Karpas-422 (cell line): ENCODE measurements at regions not wholly inside any gene's neighbourhood (a gene's known extent, or its start where the extent isn't known, plus 50 kb on each side); places are given as distances from the start of the nearest gene placed in this dataset.
"Not testable (repeated sequence)": the region's sequence is repeated elsewhere in the genome, so short reads cannot be mapped to it uniquely, and the experiment has no call there.

Experiments
- DNase-seq: peaks from one replicate; pipeline ENCODE4 v3.0.0-alpha.2; 2015
- H2AFZ ChIP-seq: fragments of 200-600 bp; sonication (generic); 2 replicates; pipeline ENCODE4 v1.6.1; 2014; ENCODE audit warnings: antibody characterized with exemption, low read length, mixed read lengths
- H3K27ac ChIP-seq: fragments of 200-600 bp; sonication (generic); 2 replicates; pipeline ENCODE4 v1.5.1; 2014; ENCODE audit warnings: mild to moderate bottlenecking, low read length, moderate library complexity
- H3K27me3 ChIP-seq: fragments of 200-600 bp; sonication (generic); 2 replicates; pipeline ENCODE4 v1.6.1; 2014; ENCODE audit warnings: low read length, mixed read lengths
- H3K36me3 ChIP-seq: fragments of 200-600 bp; sonication (generic); 2 replicates; pipeline ENCODE4 v1.6.1; 2014; ENCODE audit warnings: low read length, mixed read lengths; ENCODE audit not compliant: insufficient read depth
- H3K4me1 ChIP-seq: fragments of 200-600 bp; sonication (generic); 2 replicates; pipeline ENCODE4 v1.6.1; 2014; ENCODE audit warnings: mild to moderate bottlenecking, low read length, mixed read lengths
- H3K4me2 ChIP-seq: fragments of 200-600 bp; sonication (generic); 2 replicates; pipeline ENCODE4 v1.6.1; 2014; ENCODE audit warnings: low read length, low read depth, mild to moderate bottlenecking; ENCODE audit not compliant: poor library complexity, severe bottlenecking
- H3K4me3 ChIP-seq: fragments of 200-600 bp; sonication (generic); 2 replicates; pipeline ENCODE4 v1.5.1; 2014; ENCODE audit warnings: mild to moderate bottlenecking, antibody characterized with exemption, low read length, mixed read lengths
- H3K79me2 ChIP-seq: fragments of 200-600 bp; sonication (generic); 2 replicates; pipeline ENCODE4 v1.6.1; 2014; ENCODE audit warnings: mild to moderate bottlenecking, low read length, mixed read lengths
- H3K9ac ChIP-seq: fragments of 200-600 bp; sonication (generic); 2 replicates; pipeline ENCODE4 v1.6.0; 2014; ENCODE audit warnings: low read length
- H3K9me2 ChIP-seq: fragments of 200-600 bp; sonication (generic), shearing (Covaris generic); replicated peaks from 2 replicates; pipeline ENCODE4 v1.6.0; 2014; ENCODE audit warnings: mild to moderate bottlenecking, low read length, moderate library complexity; ENCODE audit not compliant: insufficient read depth
- H3K9me3 ChIP-seq: fragments of 300-700, 200-600 bp; sonication (generic); 2 replicates; pipeline ENCODE4 v1.6.1; 2014; ENCODE audit warnings: low read length, mixed read lengths
- H4K20me1 ChIP-seq: fragments of 200-600 bp; sonication (generic); 2 replicates; pipeline ENCODE4 v1.6.1; 2014; ENCODE audit warnings: mild to moderate bottlenecking, antibody characterized with exemption, low read length, low read depth; ENCODE audit not compliant: insufficient read depth

GRCh38 chr10:6794441-6794840 is 214.4 kb upstream of the PRKCQ start:
- Histone ChIP-seq H3K27me3 (no peaks in the 10 kb centered on the region), H2AFZ (no peak overlapping the region), H3K9me3 (no peaks in the 10 kb centered on the region), H3K79me2 (no peaks in the 10 kb centered on the region), H3K9me2 (no peaks in the 10 kb centered on the region), H3K4me1 (no peaks in the 10 kb centered on the region), H3K36me3 (no peaks in the 10 kb centered on the region), H3K4me3 (no peak overlapping the region), H3K4me2 (no peak overlapping the region), H4K20me1 (no peaks in the 10 kb centered on the region), H3K9ac (no peak overlapping the region), H3K27ac (no peak overlapping the region)
- no peak for DNase-seq

GRCh38 chr10:6788731-6789130 is 208.7 kb upstream of the PRKCQ start:
- no peaks in the 10 kb centered on the region for H3K9me3 ChIP-seq
- H3K27ac ChIP-seq: no peak overlapping the region
- no peaks in the 10 kb centered on the region for H3K79me2 ChIP-seq
- H3K4me2 ChIP-seq: no peak overlapping the region
- no peaks in the 10 kb centered on the region for H3K27me3 ChIP-seq
- no peaks in the 10 kb centered on the region for H3K36me3 ChIP-seq
- no peak for DNase-seq
- H3K4me1 ChIP-seq: no peaks in the 10 kb centered on the region
- H3K9me2 ChIP-seq: no peaks in the 10 kb centered on the region
- H4K20me1 ChIP-seq: no peaks in the 10 kb centered on the region
- no peak overlapping the region for H3K9ac ChIP-seq
- no peak overlapping the region for H2AFZ ChIP-seq
- no peak overlapping the region for H3K4me3 ChIP-seq

- no peak overlapping the region for H3K4me3 ChIP-seq
- no peaks in the 10 kb centered on the region for H3K27me3 ChIP-seq
- no peaks in the 10 kb centered on the region for H4K20me1 ChIP-seq
- H3K9me2 ChIP-seq: no peaks in the 10 kb centered on the region
- H3K79me2 ChIP-seq: no peaks in the 10 kb centered on the region
- no peaks in the 10 kb centered on the region for H3K36me3 ChIP-seq
- no peak overlapping the region for H2AFZ ChIP-seq
- no peak overlapping the region for H3K4me2 ChIP-seq
- H3K9ac ChIP-seq: no peak overlapping the region
- DNase-seq: no peak
- H3K9me3 ChIP-seq: no peaks in the 10 kb centered on the region
- H3K4me1 ChIP-seq: no peaks in the 10 kb centered on the region
- H3K27ac ChIP-seq: no peak overlapping the region
These were observed 208.2 kb upstream of the PRKCQ start for GRCh38 chr10:6788231-6788630.

- H3K4me1 ChIP-seq: no peaks in the 10 kb centered on the region
- no peak overlapping the region for H2AFZ ChIP-seq
- no peak for DNase-seq
- no peaks in the 10 kb centered on the region for H4K20me1 ChIP-seq
- no peaks in the 10 kb centered on the region for H3K79me2 ChIP-seq
- no peak overlapping the region for H3K27ac ChIP-seq
- no peak overlapping the region for H3K4me3 ChIP-seq
- no peaks in the 10 kb centered on the region for H3K9me2 ChIP-seq
- H3K27me3 ChIP-seq: no peaks in the 10 kb centered on the region
- no peak overlapping the region for H3K9ac ChIP-seq
- H3K36me3 ChIP-seq: no peaks in the 10 kb centered on the region
- H3K9me3 ChIP-seq: no peaks in the 10 kb centered on the region
- H3K4me2 ChIP-seq: no peak overlapping the region
These were observed 207.6 kb upstream of the PRKCQ start for GRCh38 chr10:6787718-6788117.

GRCh38 chr10:6787091-6787490 is 207.0 kb upstream of the PRKCQ start:
- H3K9ac ChIP-seq: no peak overlapping the region
- no peak overlapping the region for H3K27ac ChIP-seq
- no peaks in the 10 kb centered on the region for H4K20me1 ChIP-seq
- no peaks in the 10 kb centered on the region for H3K27me3 ChIP-seq
- H3K4me2 ChIP-seq: no peak overlapping the region
- DNase-seq: no peak
- H3K36me3 ChIP-seq: no peaks in the 10 kb centered on the region
- H3K4me3 ChIP-seq: no peak overlapping the region
- no peaks in the 10 kb centered on the region for H3K9me3 ChIP-seq
- no peak overlapping the region for H2AFZ ChIP-seq
- no peaks in the 10 kb centered on the region for H3K9me2 ChIP-seq
- H3K4me1 ChIP-seq: no peaks in the 10 kb centered on the region
- no peaks in the 10 kb centered on the region for H3K79me2 ChIP-seq

- Histone ChIP-seq H3K9me3 (no peaks in the 10 kb centered on the region), H3K36me3 (no peaks in the 10 kb centered on the region), H3K4me3 (no peak overlapping the region), H3K27me3 (no peaks in the 10 kb centered on the region), H3K79me2 (no peaks in the 10 kb centered on the region), H3K9me2 (no peaks in the 10 kb centered on the region), H3K4me1 (no peaks in the 10 kb centered on the region), H4K20me1 (no peaks in the 10 kb centered on the region), H3K4me2 (no peak overlapping the region), H3K9ac (no peak overlapping the region), H2AFZ (no peak overlapping the region), H3K27ac (no peak overlapping the region)
- DNase-seq: no peak
These were observed 206.5 kb upstream of the PRKCQ start for GRCh38 chr10:6786579-6787031.

GRCh38 chr10:6784429-6784828 is 204.4 kb upstream of the PRKCQ start:
- not testable (repeated sequence) for H3K4me3 ChIP-seq, H4K20me1 ChIP-seq, H3K79me2 ChIP-seq, H3K9me3 ChIP-seq, H3K27me3 ChIP-seq, H3K4me2 ChIP-seq, H2AFZ ChIP-seq, H3K9ac ChIP-seq, H3K4me1 ChIP-seq, H3K27ac ChIP-seq, DNase-seq, H3K9me2 ChIP-seq, H3K36me3 ChIP-seq

GRCh38 chr10:6783471-6783870 is 203.4 kb upstream of the PRKCQ start:
- Histone ChIP-seq H3K9ac (no peak overlapping the region), H3K4me2 (no peak overlapping the region), H3K4me3 (no peak overlapping the region), H2AFZ (no peak overlapping the region), H3K79me2 (no peaks in the 10 kb centered on the region), H3K4me1 (no peaks in the 10 kb centered on the region), H3K27ac (no peak overlapping the region), H3K9me3 (no peaks in the 10 kb centered on the region), H3K27me3 (no peaks in the 10 kb centered on the region), H4K20me1 (no peaks in the 10 kb centered on the region), H3K36me3 (no peaks in the 10 kb centered on the region), H3K9me2 (no peaks in the 10 kb centered on the region)
- no peak for DNase-seq

GRCh38 chr10:6782378-6782777 is 202.3 kb upstream of the PRKCQ start:
- H3K79me2 ChIP-seq: no peaks in the 10 kb centered on the region
- no peak overlapping the region for H3K4me2 ChIP-seq
- no peaks in the 10 kb centered on the region for H3K9me3 ChIP-seq
- no peak overlapping the region for H2AFZ ChIP-seq
- no peak overlapping the region for H3K27ac ChIP-seq
- no peaks in the 10 kb centered on the region for H3K4me1 ChIP-seq
- H3K9me2 ChIP-seq: no peaks in the 10 kb centered on the region
- H3K36me3 ChIP-seq: no peaks in the 10 kb centered on the region
- H3K4me3 ChIP-seq: no peak overlapping the region
- no peak for DNase-seq
- no peaks in the 10 kb centered on the region for H4K20me1 ChIP-seq
- no peak overlapping the region for H3K9ac ChIP-seq
- no peaks in the 10 kb centered on the region for H3K27me3 ChIP-seq
